Heart left ventricle (tissue), 13 donors: ENCODE measurements at regions not wholly inside any gene's neighbourhood (a gene's known extent, or its start where the extent isn't known, plus 50 kb on each side); places are given as distances from the start of the nearest gene placed in this dataset.

Source experiments
- POLR2A ChIP-seq, 2 donors: fragments of 450-650 bp; IDR thresholded peaks; one replicate each; pipeline ENCODE4 v1.6.1; 2017; ENCODE audit warnings: antibody characterized with exemption in 2 of 2, mild to moderate bottlenecking in 2 of 2, moderate library complexity in 2 of 2
- TF ChIP-seq, protein P1 (sequence below), 12 donors: fragments of 200-600 bp; sonication (generic) in 4 of 12; IDR thresholded peaks; one replicate each; pipeline versions ENCODE4 v1.5.0 to v1.8.0; 2018 to 2022; ENCODE audit warnings: antibody characterized with exemption in 12 of 12, mild to moderate bottlenecking in 5 of 12
- donor health status: ischemic (EF 13 %, LVEDD 7.1; RV severe dilation, severe dysfunction).
- donor health status: DM: no; HTN: yes; CAD: no.
- donor health status: DM: no; HTN: no; CAD: no.
- donor health status: ischemic (EF 25% LVEDD 6.9; RV normal size, moderate dysfunction).
- donor health status: ischemic (EF 25% LVEDD 5.7; RV mildly dilated, moderate dysfunction).
- donor health status: ischemic (EF 35%, LVEDD 5.7; RV mildly dilated, moderate dysfunction).
- donor health status: nonischemic (EF 11% LVEDD 7.7; RV severe dilation, severe dysfunction).
- donor health status: DM: yes; HTN: yes; CAD: no.
- donor health status: PGD.
- donor health status: ischemic (EF 29% LVEDD 5.4; RV normal size, mild dysfunction).
- donor health status: nonischemic (EF 23%, LVEDD 6.1; RV moderate dilation, normal function).

DNA sequence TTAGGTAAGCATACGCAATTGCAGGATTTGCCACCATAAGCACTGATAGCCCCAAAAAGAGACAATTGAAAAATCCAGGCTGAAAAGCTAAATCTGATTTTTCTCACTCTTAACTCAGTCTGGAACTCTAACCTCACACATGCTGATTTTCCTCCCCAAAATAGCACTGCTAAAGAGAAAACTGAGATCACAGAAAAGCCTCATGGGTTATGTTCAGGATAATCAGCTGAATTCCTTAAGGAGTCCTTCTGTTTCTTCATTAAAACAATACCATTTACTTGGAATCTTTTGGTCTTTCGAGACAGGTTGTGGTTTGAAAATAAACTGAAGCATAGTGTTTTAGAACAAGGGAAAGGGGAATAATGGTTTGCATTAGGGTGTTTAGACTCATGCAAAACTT lies 144.3 kb upstream of the LRRN1 start:
- no peak for TF ChIP-seq POLR2A (IDR thresholded peaks at IDR 0.05)
- TF ChIP-seq, protein P1, sequence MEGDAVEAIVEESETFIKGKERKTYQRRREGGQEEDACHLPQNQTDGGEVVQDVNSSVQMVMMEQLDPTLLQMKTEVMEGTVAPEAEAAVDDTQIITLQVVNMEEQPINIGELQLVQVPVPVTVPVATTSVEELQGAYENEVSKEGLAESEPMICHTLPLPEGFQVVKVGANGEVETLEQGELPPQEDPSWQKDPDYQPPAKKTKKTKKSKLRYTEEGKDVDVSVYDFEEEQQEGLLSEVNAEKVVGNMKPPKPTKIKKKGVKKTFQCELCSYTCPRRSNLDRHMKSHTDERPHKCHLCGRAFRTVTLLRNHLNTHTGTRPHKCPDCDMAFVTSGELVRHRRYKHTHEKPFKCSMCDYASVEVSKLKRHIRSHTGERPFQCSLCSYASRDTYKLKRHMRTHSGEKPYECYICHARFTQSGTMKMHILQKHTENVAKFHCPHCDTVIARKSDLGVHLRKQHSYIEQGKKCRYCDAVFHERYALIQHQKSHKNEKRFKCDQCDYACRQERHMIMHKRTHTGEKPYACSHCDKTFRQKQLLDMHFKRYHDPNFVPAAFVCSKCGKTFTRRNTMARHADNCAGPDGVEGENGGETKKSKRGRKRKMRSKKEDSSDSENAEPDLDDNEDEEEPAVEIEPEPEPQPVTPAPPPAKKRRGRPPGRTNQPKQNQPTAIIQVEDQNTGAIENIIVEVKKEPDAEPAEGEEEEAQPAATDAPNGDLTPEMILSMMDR (IDR thresholded peaks at IDR 0.05) = no peak
